B cell (primary cell): ENCODE measurements at regions not wholly inside any gene's neighbourhood (a gene's known extent, or its start where the extent isn't known, plus 50 kb on each side); places are given as distances from the start of the nearest gene placed in this dataset.

Experiments
- ATAC-seq: fragments of 200-7000 bp; cut with Tn5 transposase; one replicate; pipeline ENCODE4 v1.10.0; 2021; ENCODE audit warnings: low read depth, mild to moderate bottlenecking, moderate number of reproducible peaks, moderate library complexity
- CTCF ChIA-PET: fragments of 350-600 bp; sonication (Branson Sonifier 250); formaldehyde crosslinking; loops from one replicate; lab custom pipeline; 2021; ENCODE audit warnings: antibody characterized with exemption, inconsistent platforms; lab: Charles Lee
- POLR2A ChIA-PET: fragments of 350-600 bp; sonication (Branson Sonifier 250); formaldehyde crosslinking; loops from one replicate; lab custom pipeline; 2021; ENCODE audit warnings: antibody characterized with exemption; lab: Charles Lee
- DNase-seq: peaks from one replicate; pipeline ENCODE4 v3.0.0; 2013
- H2AFZ ChIP-seq: 2 replicates; pipeline ENCODE4 v1.6.1; 2012; ENCODE audit warnings: mild to moderate bottlenecking, low read depth, low read length; ENCODE audit not compliant: insufficient read depth, poor library complexity, severe bottlenecking
- H3K27ac ChIP-seq, 2 donors: 1 replicate in 1 of 2; 2 replicates in 1 of 2; pipeline ENCODE4 v1.5.1; 2012 to 2013; ENCODE audit warnings: low read length in 2 of 2, mild to moderate bottlenecking in 2 of 2, moderate library complexity in 1 of 2
- H3K27me3 ChIP-seq, 4 experiments: fragments of 200-600 bp in 1 of 4; sonication (generic) in 1 of 4; replicated peaks in 1 of 4; 1 replicate in 2 of 4; 2 replicates in 2 of 4; pipeline versions ENCODE4 v1.6.1 to v1.7.0; 2013 to 2016; ENCODE audit warnings: low read length in 3 of 4, mild to moderate bottlenecking in 2 of 4, mixed read lengths in 1 of 4, moderate library complexity in 1 of 4; ENCODE audit not compliant: insufficient read depth in 4 of 4, control insufficient read depth in 3 of 4; ENCODE audit errors: control extremely low read depth in 1 of 4
- H3K36me3 ChIP-seq, 2 experiments: replicated peaks in 1 of 2; 1 replicate in 1 of 2; 2 replicates in 1 of 2; pipeline versions ENCODE4 v1.6.1 to v1.7.1; 2013; ENCODE audit warnings: low read length in 1 of 2; ENCODE audit not compliant: insufficient read depth in 2 of 2, control insufficient read depth in 1 of 2; ENCODE audit errors: control extremely low read depth in 1 of 2, extremely low read depth in 1 of 2
- H3K4me1 ChIP-seq, 2 donors: fragments of 200-600 bp in 1 of 2; sonication (generic) in 1 of 2; 1 replicate in 1 of 2; 2 replicates in 1 of 2; pipeline versions ENCODE4 v1.5.1 to v1.6.1; 2013 to 2017; ENCODE audit warnings: low read length in 2 of 2; ENCODE audit not compliant: control insufficient read depth in 2 of 2, insufficient read depth in 2 of 2
- H3K4me2 ChIP-seq: replicated peaks from 2 replicates; pipeline ENCODE3; 2012; ENCODE audit warnings: mild to moderate bottlenecking, low read depth, low read length; ENCODE audit not compliant: poor library complexity, severe bottlenecking
- H3K4me3 ChIP-seq, 5 experiments: fragments of 200-600 bp in 1 of 5; sonication (generic) in 1 of 5; 1 replicate in 3 of 5; 2 replicates in 2 of 5; pipeline versions ENCODE4 v1.5.1 to v1.7.0; 2011 to 2016; ENCODE audit warnings: low read length in 4 of 5, mild to moderate bottlenecking in 4 of 5, low read depth in 2 of 5, control low read depth in 1 of 5, moderate library complexity in 1 of 5; ENCODE audit not compliant: insufficient read depth in 1 of 5; ENCODE audit errors: control extremely low read depth in 1 of 5, extremely low read depth in 1 of 5
- H3K79me2 ChIP-seq: fragments of 200-600 bp; sonication (generic); one replicate; pipeline ENCODE4 v1.6.0; 2016; ENCODE audit warnings: low read length; ENCODE audit not compliant: control insufficient read depth, insufficient read depth
- H3K9ac ChIP-seq: fragments of 200-600 bp; sonication (generic); 2 replicates; pipeline ENCODE4 v1.6.1; 2017; ENCODE audit warnings: mild to moderate bottlenecking, low read length, moderate library complexity
- H3K9me3 ChIP-seq, 3 donors: one replicate each; pipeline versions ENCODE4 v1.6.1 to v1.7.1; 2013; ENCODE audit warnings: low read length in 2 of 3; ENCODE audit not compliant: control insufficient read depth in 2 of 3, insufficient read depth in 1 of 3; ENCODE audit errors: control extremely low read depth in 1 of 3
- H4K20me1 ChIP-seq: 2 replicates; pipeline ENCODE4 v1.6.0; 2012; ENCODE audit warnings: mild to moderate bottlenecking, low read length; ENCODE audit not compliant: insufficient read depth, control insufficient read depth, poor library complexity, severe bottlenecking
- H3K27ac Mint-ChIP-seq: one replicate; pipeline ENCODE4 v1.8.0; 2021; ENCODE audit warnings: mixed read lengths
- H3K27me3 Mint-ChIP-seq: one replicate; pipeline ENCODE4 v1.8.0; 2021; ENCODE audit warnings: mixed read lengths
- H3K4me1 Mint-ChIP-seq: one replicate; pipeline ENCODE4 v1.8.0; 2021; ENCODE audit warnings: mixed read lengths
- H3K4me3 Mint-ChIP-seq: one replicate; pipeline ENCODE4 v1.8.0; 2021; ENCODE audit warnings: mixed read lengths
- H3K9me3 Mint-ChIP-seq: one replicate; pipeline ENCODE4 v1.8.0; 2022; ENCODE audit warnings: mixed read lengths; ENCODE audit not compliant: insufficient read depth
- EZH2 ChIP-seq: IDR thresholded peaks from 2 replicates; pipeline ENCODE4 v1.6.1; 2012; ENCODE audit warnings: borderline replicate concordance, low read depth, mild to moderate bottlenecking, moderate library complexity, low read length; ENCODE audit not compliant: insufficient read depth, poor library complexity, severe bottlenecking
- WGBS: methylation state at CpG from one replicate; pipeline ENCODE4 v1.1.5; 2013; ENCODE audit warnings: missing lambda C conversion rate; ENCODE audit not compliant: insufficient coverage; 5-methylcytosine and 5-hydroxymethylcytosine counted together
- intact Hi-C: fragments of 100-400 bp; cut with micrococcal nuclease; formaldehyde crosslinking; loops from one replicate; pipeline ENCODE4 v1.10.0; 2022
- TF ChIP-seq, protein P1 (sequence below): fragments of 200-600 bp; IDR thresholded peaks from one replicate; pipeline ENCODE4 v1.8.0; 2022; ENCODE audit warnings: antibody characterized with exemption, mild to moderate bottlenecking

DNA sequence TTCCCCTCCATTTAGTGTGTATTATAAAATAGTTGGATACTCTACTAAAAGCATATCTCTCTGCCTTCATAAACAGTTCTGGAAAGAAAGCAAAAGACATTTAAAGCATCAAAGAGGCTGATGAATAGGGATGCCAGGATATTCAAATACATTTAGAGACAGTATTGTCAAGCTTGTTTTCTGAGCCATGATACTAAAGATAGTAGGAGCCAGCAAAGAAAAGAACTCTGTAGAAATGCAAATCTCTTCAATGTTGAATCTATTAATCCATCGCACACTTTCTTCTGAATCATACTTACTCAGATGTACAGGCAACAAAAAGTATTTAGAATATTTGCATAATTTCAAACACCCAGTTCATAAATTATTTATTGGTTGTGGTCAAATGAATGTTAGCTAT lies 207.1 kb upstream of the MEF2C start:
- intact Hi-C loops, result no loop called here
- Histone ChIP-seq H3K79me2 (no peaks in the 10 kb centered on the region), H4K20me1 (no peaks in the 10 kb centered on the region), H3K4me3 (no peak overlapping the region), H3K27ac (no peak overlapping the region), H3K27me3 (no peaks in the 10 kb centered on the region), H3K36me3 (no peaks in the 10 kb centered on the region), H3K4me1 (peaks cover 0 to 5% of the 10 kb centered on the region in 2 donors), H2AFZ (no peak overlapping the region), H3K4me2 (no peak overlapping the region), H3K9ac (no peak overlapping the region), H3K9me3 (no peaks in the 10 kb centered on the region)
- no CpG with 5 or more reads among the region's 1 CpG for WGBS
- H3K4me1 Mint-ChIP-seq, result peaks cover 6% of the 10 kb centered on the region
- H3K9me3 Mint-ChIP-seq, result peaks cover 2% of the 10 kb centered on the region
- ChIA-PET CTCF (interaction anchor here (0.5 kb wide), 1 partner anchor 654 kb away, joined by 3 read pairs; no protein-coding TSS in a partner anchor), POLR2A (no interaction called here)
- H3K27me3 Mint-ChIP-seq, result no peaks in the 10 kb centered on the region
- DNase-seq (no peak), ATAC-seq (no peak)
- no peak overlapping the region for H3K27ac Mint-ChIP-seq
- no peak overlapping the region for H3K4me3 Mint-ChIP-seq
- TF ChIP-seq, protein P1, sequence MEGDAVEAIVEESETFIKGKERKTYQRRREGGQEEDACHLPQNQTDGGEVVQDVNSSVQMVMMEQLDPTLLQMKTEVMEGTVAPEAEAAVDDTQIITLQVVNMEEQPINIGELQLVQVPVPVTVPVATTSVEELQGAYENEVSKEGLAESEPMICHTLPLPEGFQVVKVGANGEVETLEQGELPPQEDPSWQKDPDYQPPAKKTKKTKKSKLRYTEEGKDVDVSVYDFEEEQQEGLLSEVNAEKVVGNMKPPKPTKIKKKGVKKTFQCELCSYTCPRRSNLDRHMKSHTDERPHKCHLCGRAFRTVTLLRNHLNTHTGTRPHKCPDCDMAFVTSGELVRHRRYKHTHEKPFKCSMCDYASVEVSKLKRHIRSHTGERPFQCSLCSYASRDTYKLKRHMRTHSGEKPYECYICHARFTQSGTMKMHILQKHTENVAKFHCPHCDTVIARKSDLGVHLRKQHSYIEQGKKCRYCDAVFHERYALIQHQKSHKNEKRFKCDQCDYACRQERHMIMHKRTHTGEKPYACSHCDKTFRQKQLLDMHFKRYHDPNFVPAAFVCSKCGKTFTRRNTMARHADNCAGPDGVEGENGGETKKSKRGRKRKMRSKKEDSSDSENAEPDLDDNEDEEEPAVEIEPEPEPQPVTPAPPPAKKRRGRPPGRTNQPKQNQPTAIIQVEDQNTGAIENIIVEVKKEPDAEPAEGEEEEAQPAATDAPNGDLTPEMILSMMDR, result no peak
- no peak for TF ChIP-seq EZH2

DNA sequence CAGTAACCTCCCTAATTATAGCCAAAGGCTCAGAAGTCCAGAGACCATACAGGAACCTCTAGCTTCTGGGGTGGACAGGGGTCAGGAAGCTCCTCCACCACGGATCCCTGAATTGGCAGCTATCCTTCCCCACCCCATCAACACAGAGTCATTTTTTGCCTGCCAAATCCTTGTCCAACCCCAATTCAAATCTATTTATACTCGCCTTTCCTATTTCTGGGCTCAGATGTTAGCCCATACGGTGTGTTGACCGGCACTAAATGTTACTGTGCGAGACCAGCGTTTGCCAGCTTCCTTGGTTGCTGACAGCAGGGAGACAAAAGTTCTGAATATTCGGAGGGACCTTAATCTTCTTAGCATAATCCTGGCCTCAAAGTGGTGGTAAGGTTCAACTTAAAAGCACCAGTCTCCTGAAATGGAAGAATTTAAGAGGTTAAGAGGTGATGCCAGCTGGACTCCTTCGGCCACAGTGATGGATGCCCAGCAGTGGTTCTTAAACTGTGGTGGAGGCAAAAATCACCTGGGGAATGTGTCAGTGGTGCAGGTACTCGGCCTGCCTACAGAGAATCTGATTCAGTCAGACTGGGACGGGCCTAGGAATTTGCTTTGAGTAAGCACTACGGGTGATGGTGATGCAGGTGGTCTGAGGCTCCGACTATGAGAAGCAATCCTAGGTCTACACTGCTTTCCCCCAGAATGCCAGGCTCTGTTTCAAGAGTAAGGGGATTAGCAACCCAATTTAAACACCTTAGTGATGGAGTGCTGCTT lies 204.8 kb upstream of the MEF2C start:
- no peaks in the 10 kb centered on the region for H3K27me3 Mint-ChIP-seq
- H3K4me3 Mint-ChIP-seq, result no peak overlapping the region
- H3K4me1 Mint-ChIP-seq, result peaks cover 8% of the 10 kb centered on the region
- ChIA-PET CTCF (interaction anchor here (1.3 kb wide), 1 partner anchor 44 kb away, joined by 3 read pairs; no protein-coding TSS in a partner anchor), POLR2A (no interaction called here)
- Histone ChIP-seq H3K27me3 (no peaks in the 10 kb centered on the region), H3K9ac (no peak overlapping the region), H2AFZ (no peak overlapping the region), H3K36me3 (no peaks in the 10 kb centered on the region), H3K79me2 (no peaks in the 10 kb centered on the region), H3K4me1 (peaks cover 0 to 5% of the 10 kb centered on the region in 2 donors), H3K4me3 (no peak overlapping the region), H3K9me3 (no peaks in the 10 kb centered on the region), H4K20me1 (no peaks in the 10 kb centered on the region), H3K27ac (no peak overlapping the region), H3K4me2 (no peak overlapping the region)
- ATAC-seq, result no peak
- H3K9me3 Mint-ChIP-seq, result peaks cover 2% of the 10 kb centered on the region
- TF ChIP-seq, protein P1, result no peak
- no peak for TF ChIP-seq EZH2
- 90% methylated on average over 9 of the region's 12 CpGs for WGBS
- intact Hi-C loops, result no loop called here
- DNase-seq, result no peak
- H3K27ac Mint-ChIP-seq, result no peak overlapping the region
